Left lung (tissue), 4 donors: ENCODE measurements at regions not wholly inside any gene's neighbourhood (a gene's known extent, or its start where the extent isn't known, plus 50 kb on each side); places are given as distances from the start of the nearest gene placed in this dataset.

Source experiments
- ATAC-seq: fragments of 200-7000 bp; cut with Tn5 transposase; one replicate; pipeline ENCODE4 v1.9.1; 2020; ENCODE audit warnings: moderate library complexity
- DNase-seq, 4 donors: peaks; one replicate each; pipeline ENCODE4 v3.0.0-alpha.2; 2013 to 2020
- H3K27ac ChIP-seq, 2 donors: fragments of 200-600 bp; sonication (generic) in 1 of 2; one replicate each; pipeline versions ENCODE4 v1.5.0 to v1.8.0; 2020 to 2021
- H3K27me3 ChIP-seq, 2 donors: fragments of 200-600 bp; sonication (generic) in 1 of 2; one replicate each; pipeline versions ENCODE4 v1.5.0 to v1.8.0; 2020 to 2021
- H3K36me3 ChIP-seq, 2 donors: fragments of 200-600 bp; sonication (generic) in 1 of 2; one replicate each; pipeline versions ENCODE4 v1.5.0 to v1.8.0; 2020 to 2021
- H3K4me1 ChIP-seq, 2 donors: fragments of 200-600 bp; one replicate each; pipeline ENCODE4 v1.8.0; 2021
- H3K4me3 ChIP-seq, 2 donors: fragments of 200-600 bp; sonication (generic) in 1 of 2; one replicate each; pipeline versions ENCODE4 v1.5.0 to v1.8.0; 2020 to 2021; ENCODE audit warnings: mild to moderate bottlenecking in 1 of 2
- H3K9me3 ChIP-seq, 2 donors: fragments of 200-600 bp; sonication (generic) in 1 of 2; one replicate each; pipeline versions ENCODE4 v1.5.0 to v1.8.0; 2020 to 2021
- CTCF ChIP-seq, 2 donors: fragments of 200-600 bp; sonication (generic) in 1 of 2; IDR thresholded peaks; one replicate each; pipeline versions ENCODE4 v1.5.0 to v1.8.0; 2021; ENCODE audit warnings: antibody characterized with exemption in 2 of 2
- intact Hi-C, 2 donors: fragments of 100-400 bp; cut with DNase I; formaldehyde crosslinking; loops; one replicate each; pipeline versions ENCODE4 v1.11.2 to v1.14.2; 2022
- donor health status: DM: no; HTN: yes; CAD: no.
- donor health status: DM: no; HTN: no; CAD: no.

GRCh38 chr13:90293793-90294361 is 1053.6 kb upstream of the MIR17HG start:
- peaks cover 0 to 9% of the 10 kb centered on the region in 2 donors for H3K9me3 ChIP-seq
- intact Hi-C loops: no loop called here
- H3K27ac ChIP-seq: no peak overlapping the region
- ATAC-seq (no peak), DNase-seq (no peak)
- no peak overlapping the region for H3K4me3 ChIP-seq
- H3K4me1 ChIP-seq: no peaks in the 10 kb centered on the region
- TF ChIP-seq CTCF (IDR thresholded peaks at IDR 0.05): no peak
- no peaks in the 10 kb centered on the region for H3K27me3 ChIP-seq
- H3K36me3 ChIP-seq: no peaks in the 10 kb centered on the region

- ATAC-seq: no peak
- H3K4me1 ChIP-seq: no peaks in the 10 kb centered on the region
- H3K4me3 ChIP-seq: no peak overlapping the region
- TF ChIP-seq CTCF (IDR thresholded peaks at IDR 0.05): no peak
- no peaks in the 10 kb centered on the region for H3K36me3 ChIP-seq
- no peak for DNase-seq
- intact Hi-C loops: no loop called here
- H3K9me3 ChIP-seq: no peaks in the 10 kb centered on the region
- no peaks in the 10 kb centered on the region for H3K27me3 ChIP-seq
- no peak overlapping the region for H3K27ac ChIP-seq
These were observed 1048.2 kb upstream of the MIR17HG start for GRCh38 chr13:90299238-90299637.

- ATAC-seq: no peak
- intact Hi-C loops: no loop called here
- no peak for TF ChIP-seq CTCF (IDR thresholded peaks at IDR 0.05)
- no peak for DNase-seq
- H3K4me3 ChIP-seq: no peak overlapping the region
- H3K27ac ChIP-seq: no peak overlapping the region
- no peaks in the 10 kb centered on the region for H3K4me1 ChIP-seq
- H3K36me3 ChIP-seq: no peaks in the 10 kb centered on the region
- H3K27me3 ChIP-seq: no peaks in the 10 kb centered on the region
- no peaks in the 10 kb centered on the region for H3K9me3 ChIP-seq
These were observed 1047.5 kb upstream of the MIR17HG start for GRCh38 chr13:90300015-90300414.

GRCh38 chr13:90302107-90302506 is 1045.4 kb upstream of the MIR17HG start:
- DNase-seq: no peak
- ATAC-seq: peak; percentile 50
- H3K27me3 ChIP-seq: no peaks in the 10 kb centered on the region
- TF ChIP-seq CTCF (IDR thresholded peaks at IDR 0.05): no peak
- H3K4me1 ChIP-seq: no peaks in the 10 kb centered on the region
- H3K36me3 ChIP-seq: no peaks in the 10 kb centered on the region
- no peaks in the 10 kb centered on the region for H3K9me3 ChIP-seq
- no peak overlapping the region for H3K4me3 ChIP-seq
- H3K27ac ChIP-seq: no peak overlapping the region
- intact Hi-C loops: no loop called here

GRCh38 chr13:90305796-90306195 is 1041.7 kb upstream of the MIR17HG start:
- Histone ChIP-seq H3K4me1 (no peaks in the 10 kb centered on the region), H3K27ac (no peak overlapping the region), H3K36me3 (no peaks in the 10 kb centered on the region), H3K9me3 (no peaks in the 10 kb centered on the region), H3K27me3 (no peaks in the 10 kb centered on the region), H3K4me3 (no peak overlapping the region)
- intact Hi-C loops: no loop called here
- DNase-seq (no peak), ATAC-seq (no peak)
- TF ChIP-seq CTCF (IDR thresholded peaks at IDR 0.05): no peak
